Smooth muscle cell (in vitro differentiated cells): ENCODE measurements at regions not wholly inside any gene's neighbourhood (a gene's known extent, or its start where the extent isn't known, plus 50 kb on each side); places are given as distances from the start of the nearest gene placed in this dataset.
A peak's percentile ranks its signal among the peaks of the same experiment; 100 is the strongest.

Experiments used
- DNase-seq: peaks from one replicate; lab custom pipeline; 2025; ENCODE audit not compliant: unreplicated experiment; lab: John Stamatoyannopoulos, UW
- H2AFZ ChIP-seq: fragments of 200-600 bp; sonication (generic); 2 replicates; pipeline ENCODE4 v1.6.0; 2016; ENCODE audit warnings: antibody characterized with exemption, low read depth, mild to moderate bottlenecking
- H3F3A ChIP-seq: fragments of 200-600 bp; sonication (generic); 2 replicates; pipeline ENCODE4 v1.6.0; 2017; ENCODE audit warnings: antibody characterized with exemption, low read depth
- H3K27ac ChIP-seq: fragments of 200-600 bp; sonication (generic); 2 replicates; pipeline ENCODE4 v1.5.1; 2016; ENCODE audit warnings: low read depth, mild to moderate bottlenecking
- H3K27me3 ChIP-seq: fragments of 200-600 bp; sonication (generic); 2 replicates; pipeline ENCODE4 v1.6.1; 2016; ENCODE audit warnings: low read depth, mild to moderate bottlenecking
- H3K36me3 ChIP-seq: fragments of 200-600 bp; sonication (generic); 2 replicates; pipeline ENCODE4 v1.5.1; 2016; ENCODE audit warnings: low read depth
- H3K4me1 ChIP-seq: fragments of 200-600 bp; sonication (generic); 2 replicates; pipeline ENCODE4 v1.5.1; 2016; ENCODE audit warnings: low read depth
- H3K4me2 ChIP-seq: fragments of 200-600 bp; sonication (generic); 2 replicates; pipeline ENCODE4 v1.6.0; 2016; ENCODE audit warnings: mild to moderate bottlenecking
- H3K4me3 ChIP-seq: fragments of 200-600 bp; sonication (generic); 2 replicates; pipeline ENCODE4 v1.5.1; 2016; ENCODE audit warnings: mild to moderate bottlenecking
- H3K79me2 ChIP-seq: fragments of 200-600 bp; sonication (generic); 2 replicates; pipeline ENCODE4 v1.6.0; 2016; ENCODE audit warnings: low read depth, mild to moderate bottlenecking
- H3K9ac ChIP-seq: fragments of 200-600 bp; sonication (generic); 2 replicates; pipeline ENCODE4 v1.6.0; 2016; ENCODE audit warnings: low read depth
- H3K9me3 ChIP-seq: fragments of 200-600 bp; sonication (generic); replicated peaks from 2 replicates; pipeline ENCODE4 v1.5.1; 2016; ENCODE audit warnings: low read depth
- H4K20me1 ChIP-seq: fragments of 200-600 bp; sonication (generic); 2 replicates; pipeline ENCODE4 v1.6.0; 2016; ENCODE audit warnings: low read depth
- WGBS: methylation state at CpG from one replicate; pipeline ENCODE4 v1.1.7; 2016; ENCODE audit warnings: low lambda C conversion rate; 5-methylcytosine and 5-hydroxymethylcytosine counted together
- TF ChIP-seq, protein P1 (sequence below): fragments of 200-600 bp; sonication (generic); IDR thresholded peaks from 2 replicates; pipeline ENCODE4 v1.5.1; 2017; ENCODE audit warnings: borderline replicate concordance, mild to moderate bottlenecking, antibody characterized with exemption; ENCODE audit not compliant: insufficient read depth, poor library complexity, severe bottlenecking

DNA sequence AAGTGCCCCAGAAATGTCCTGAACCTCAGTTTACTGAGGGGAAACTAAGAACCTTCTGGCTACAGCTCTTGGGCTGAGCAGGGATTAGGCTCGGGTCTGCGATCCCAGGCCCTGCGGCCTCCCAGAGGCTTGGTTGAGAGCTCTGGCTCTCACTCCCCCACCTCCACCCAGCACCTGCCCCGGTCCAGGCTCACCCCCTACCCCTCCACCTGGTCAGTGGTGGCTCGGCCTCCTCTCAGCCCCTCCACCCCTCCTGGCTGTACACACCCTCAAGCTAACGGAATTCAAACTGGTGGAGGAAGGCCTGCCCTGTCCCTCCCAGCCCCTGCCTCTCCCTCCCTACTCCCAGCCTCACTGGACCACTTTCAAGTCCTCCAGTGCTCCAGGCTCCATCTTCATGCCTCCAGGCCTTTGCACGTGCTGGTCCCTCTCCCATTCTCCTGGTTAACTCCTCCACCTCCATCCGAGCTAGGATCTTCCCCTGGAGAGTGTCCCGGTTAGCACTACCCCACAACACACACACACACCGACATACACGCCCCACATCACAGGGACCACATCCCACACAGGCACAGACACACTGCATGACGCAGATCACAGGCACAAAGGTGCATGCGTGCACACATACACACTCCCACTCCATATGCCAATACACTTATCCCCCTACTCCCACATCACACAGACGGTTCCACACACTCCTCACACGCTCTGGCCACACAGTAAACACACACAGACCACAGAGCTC lies 130.9 kb downstream of the C9orf50 start:
- peak overlapping the region; percentile 94 for H3K9ac ChIP-seq
- no peaks in the 10 kb centered on the region for H4K20me1 ChIP-seq
- peaks cover 23% of the 10 kb centered on the region for H3K79me2 ChIP-seq
- TF ChIP-seq, protein P1, sequence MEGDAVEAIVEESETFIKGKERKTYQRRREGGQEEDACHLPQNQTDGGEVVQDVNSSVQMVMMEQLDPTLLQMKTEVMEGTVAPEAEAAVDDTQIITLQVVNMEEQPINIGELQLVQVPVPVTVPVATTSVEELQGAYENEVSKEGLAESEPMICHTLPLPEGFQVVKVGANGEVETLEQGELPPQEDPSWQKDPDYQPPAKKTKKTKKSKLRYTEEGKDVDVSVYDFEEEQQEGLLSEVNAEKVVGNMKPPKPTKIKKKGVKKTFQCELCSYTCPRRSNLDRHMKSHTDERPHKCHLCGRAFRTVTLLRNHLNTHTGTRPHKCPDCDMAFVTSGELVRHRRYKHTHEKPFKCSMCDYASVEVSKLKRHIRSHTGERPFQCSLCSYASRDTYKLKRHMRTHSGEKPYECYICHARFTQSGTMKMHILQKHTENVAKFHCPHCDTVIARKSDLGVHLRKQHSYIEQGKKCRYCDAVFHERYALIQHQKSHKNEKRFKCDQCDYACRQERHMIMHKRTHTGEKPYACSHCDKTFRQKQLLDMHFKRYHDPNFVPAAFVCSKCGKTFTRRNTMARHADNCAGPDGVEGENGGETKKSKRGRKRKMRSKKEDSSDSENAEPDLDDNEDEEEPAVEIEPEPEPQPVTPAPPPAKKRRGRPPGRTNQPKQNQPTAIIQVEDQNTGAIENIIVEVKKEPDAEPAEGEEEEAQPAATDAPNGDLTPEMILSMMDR = no peak
- H3K4me2 ChIP-seq = peak overlapping the region; percentile 85
- no peak for DNase-seq
- WGBS = 38% methylated on average over 12 of the region's 15 CpGs
- H3K9me3 ChIP-seq = no peaks in the 10 kb centered on the region
- H3K27ac ChIP-seq = peak overlapping the region; percentile 100
- H3K36me3 ChIP-seq = no peaks in the 10 kb centered on the region
- peaks cover 42% of the 10 kb centered on the region for H3K4me1 ChIP-seq
- no peaks in the 10 kb centered on the region for H3K27me3 ChIP-seq
- H3F3A ChIP-seq = peaks cover 38% of the 10 kb centered on the region
- H2AFZ ChIP-seq = no peak overlapping the region
- peak overlapping the region; percentile 47 for H3K4me3 ChIP-seq

DNA sequence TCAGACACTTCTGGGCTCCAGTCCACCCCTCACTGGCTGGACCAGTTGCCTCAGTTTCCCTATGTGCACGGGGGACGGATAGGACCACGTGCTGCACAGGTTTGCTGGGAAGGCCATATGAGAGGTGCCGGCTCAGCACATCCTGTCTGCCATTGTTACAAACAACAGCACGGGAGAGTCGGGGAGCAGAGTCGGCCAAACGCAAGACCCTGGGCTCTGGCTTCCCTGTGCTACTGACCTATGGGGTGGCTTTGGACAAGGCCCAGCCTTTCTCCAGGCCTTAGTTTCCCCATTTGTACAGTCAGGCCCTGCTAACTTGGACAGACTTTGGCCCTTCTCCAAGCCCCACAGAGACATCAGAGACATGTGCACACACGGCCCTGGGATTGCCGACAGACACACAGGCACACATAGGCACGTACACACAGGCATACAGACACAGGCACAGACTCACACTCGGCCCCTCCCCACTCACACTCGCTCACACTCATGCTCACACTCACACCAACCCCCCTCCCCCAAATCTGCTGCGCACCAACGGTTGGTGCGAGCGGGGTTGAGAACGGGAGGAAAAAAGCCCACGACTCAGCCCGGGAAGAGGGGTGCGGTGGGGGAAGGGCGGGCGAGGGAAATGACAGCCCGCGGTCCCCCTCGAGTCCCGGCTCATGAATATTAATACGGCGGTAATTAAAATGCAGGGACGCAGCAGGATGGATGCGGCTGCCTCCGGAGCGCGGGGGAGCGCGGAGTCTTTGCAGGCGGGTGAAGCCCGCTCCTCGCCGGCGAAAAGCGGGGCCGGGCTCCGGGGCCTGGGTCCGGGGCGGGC lies 133.0 kb downstream of the C9orf50 start:
- Histone ChIP-seq H3K4me2 (peak overlapping the region; percentile 84), H3K9ac (peak overlapping the region; percentile 96), H3F3A (peaks cover 48% of the 10 kb centered on the region), H3K79me2 (peaks cover 31% of the 10 kb centered on the region), H3K27me3 (no peaks in the 10 kb centered on the region), H3K9me3 (no peaks in the 10 kb centered on the region), H4K20me1 (no peaks in the 10 kb centered on the region), H3K27ac (peak overlapping the region; percentile 100), H2AFZ (no peak overlapping the region), H3K4me3 (peak overlapping the region; percentile 47), H3K36me3 (no peaks in the 10 kb centered on the region), H3K4me1 (peaks cover 52% of the 10 kb centered on the region)
- WGBS = 11% methylated on average over 41 of the region's 46 CpGs
- TF ChIP-seq, protein P1 = no peak
- no peak for DNase-seq

DNA sequence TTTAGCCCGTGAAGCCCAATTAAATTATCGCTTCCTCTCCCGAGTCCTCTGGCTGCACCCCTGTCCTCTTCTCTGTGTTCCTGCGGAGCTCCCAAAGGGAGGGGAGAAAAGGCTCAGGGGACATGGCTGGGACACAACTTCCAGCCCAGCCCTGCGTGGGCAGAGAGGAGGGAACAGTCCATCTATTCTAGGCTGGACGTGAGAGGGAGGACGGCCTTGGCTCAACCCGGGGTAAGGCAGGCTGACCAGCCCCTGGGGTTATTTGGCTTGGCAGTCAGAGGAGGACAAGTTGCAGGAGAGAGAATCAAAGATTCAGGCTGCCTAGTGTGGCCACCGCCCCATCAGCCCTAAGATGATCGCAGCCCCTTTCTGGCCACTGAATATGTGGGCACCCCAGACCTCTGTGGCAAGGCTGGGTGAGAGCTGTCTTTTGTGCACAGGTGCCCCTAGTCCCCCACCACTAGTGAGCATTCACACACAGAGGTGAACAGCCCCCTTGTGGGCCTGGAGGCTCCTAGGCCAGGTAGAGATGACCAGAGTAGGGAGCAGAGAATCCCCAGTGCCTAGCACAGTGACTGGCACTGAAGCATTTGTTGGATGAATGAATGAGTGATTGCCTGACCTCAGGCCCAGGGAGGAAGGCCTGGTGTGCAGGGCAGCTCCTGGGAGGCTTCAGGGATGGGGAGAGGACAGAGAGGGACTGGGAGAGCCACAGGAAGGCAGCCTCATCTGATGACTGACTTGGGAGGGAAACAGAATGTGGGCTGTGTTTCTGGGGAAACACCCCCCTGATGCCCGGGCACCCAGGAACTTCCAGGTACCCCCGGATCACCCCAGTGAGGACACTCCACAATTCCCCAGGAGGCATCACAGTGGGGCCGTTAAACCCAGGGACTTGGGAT lies 133.9 kb downstream of the C9orf50 start:
- WGBS = 66% methylated on average over 13 of the region's 13 CpGs
- no peak overlapping the region for H2AFZ ChIP-seq

More for the DNA sequence above, 133.9 kb downstream of the C9orf50 start:
- peaks cover 49% of the 10 kb centered on the region for H3F3A ChIP-seq
- peak overlapping the region; percentile 96 for H3K9ac ChIP-seq
- H3K9me3 ChIP-seq = no peaks in the 10 kb centered on the region
- H3K4me3 ChIP-seq = no peak overlapping the region
- H3K36me3 ChIP-seq = no peaks in the 10 kb centered on the region
- H4K20me1 ChIP-seq = no peaks in the 10 kb centered on the region
- no peaks in the 10 kb centered on the region for H3K27me3 ChIP-seq
- H3K4me2 ChIP-seq = peak overlapping the region; percentile 84
- DNase-seq = no peak
- peak overlapping the region; percentile 100 for H3K27ac ChIP-seq
- TF ChIP-seq, protein P1 = no peak
- H3K79me2 ChIP-seq = peaks cover 31% of the 10 kb centered on the region
- peaks cover 57% of the 10 kb centered on the region for H3K4me1 ChIP-seq
